Lung (tissue), 11 donors: ENCODE measurements at regions not wholly inside any gene's neighbourhood (a gene's known extent, or its start where the extent isn't known, plus 50 kb on each side); places are given as distances from the start of the nearest gene placed in this dataset.

Source experiments
- ATAC-seq: fragments of 200-7000 bp; cut with Tn5 transposase; one replicate; pipeline ENCODE4 v1.9.1; 2020; ENCODE audit warnings: moderate number of reproducible peaks; ENCODE audit not compliant: insufficient read depth, low FRiP score
- DNase-seq, 3 donors: peaks; one replicate each; pipeline ENCODE4 v3.0.0-alpha.2; 2013 to 2017
- H3K27ac ChIP-seq, 2 donors: one replicate each; pipeline ENCODE4 v1.5.1; 2013; ENCODE audit warnings: mild to moderate bottlenecking in 2 of 2, moderate library complexity in 2 of 2, control low read depth in 1 of 2, inconsistent platforms in 1 of 2, low read depth in 1 of 2, low read length in 1 of 2
- H3K27me3 ChIP-seq, 3 donors: one replicate each; pipeline ENCODE4 v1.5.1; 2013; ENCODE audit warnings: low read length in 2 of 3; ENCODE audit not compliant: control insufficient read depth in 3 of 3, insufficient read depth in 3 of 3
- H3K36me3 ChIP-seq, 4 donors: one replicate each; pipeline ENCODE4 v1.5.1; 2013; ENCODE audit warnings: low read length in 4 of 4, mild to moderate bottlenecking in 1 of 4, moderate library complexity in 1 of 4; ENCODE audit not compliant: control insufficient read depth in 4 of 4, insufficient read depth in 4 of 4
- H3K4me1 ChIP-seq, 5 donors: one replicate each; pipeline ENCODE4 v1.5.1; 2013; ENCODE audit warnings: low read length in 5 of 5, mild to moderate bottlenecking in 2 of 5, moderate library complexity in 1 of 5; ENCODE audit not compliant: control insufficient read depth in 5 of 5, insufficient read depth in 5 of 5
- H3K4me3 ChIP-seq: one replicate; pipeline ENCODE4 v1.5.1; 2013; ENCODE audit warnings: mild to moderate bottlenecking, control low read depth, moderate library complexity
- H3K9ac ChIP-seq, 2 donors: one replicate each; pipeline ENCODE4 v1.5.1; 2013; ENCODE audit warnings: low read length in 2 of 2, control low read depth in 1 of 2; ENCODE audit not compliant: insufficient read depth in 1 of 2
- H3K9me3 ChIP-seq, 4 donors: one replicate each; pipeline ENCODE4 v1.5.1; 2013; ENCODE audit warnings: low read length in 3 of 4, mild to moderate bottlenecking in 1 of 4, moderate library complexity in 1 of 4; ENCODE audit not compliant: control insufficient read depth in 4 of 4, insufficient read depth in 3 of 4
- WGBS, 2 donors: extraction: QIAGEN DNeasy Blood & Tissue Kit; methylation state at CpG; one replicate each; pipeline ENCODE4 v1.1.7; 2013; 5-methylcytosine and 5-hydroxymethylcytosine counted together
- TF ChIP-seq, protein P1 (sequence below): IDR thresholded peaks from 2 replicates; pipeline ENCODE4 v1.5.1; 2012; ENCODE audit warnings: mild to moderate bottlenecking; ENCODE audit errors: control extremely low read depth, extremely low read depth
- donor health status: control.
- donor health status: control.
- donor health status: Bipolar disorder and iron deficiency.
- donor health status: healthy.
- donor health status: DM: yes; HTN: yes; CAD: no.

DNA sequence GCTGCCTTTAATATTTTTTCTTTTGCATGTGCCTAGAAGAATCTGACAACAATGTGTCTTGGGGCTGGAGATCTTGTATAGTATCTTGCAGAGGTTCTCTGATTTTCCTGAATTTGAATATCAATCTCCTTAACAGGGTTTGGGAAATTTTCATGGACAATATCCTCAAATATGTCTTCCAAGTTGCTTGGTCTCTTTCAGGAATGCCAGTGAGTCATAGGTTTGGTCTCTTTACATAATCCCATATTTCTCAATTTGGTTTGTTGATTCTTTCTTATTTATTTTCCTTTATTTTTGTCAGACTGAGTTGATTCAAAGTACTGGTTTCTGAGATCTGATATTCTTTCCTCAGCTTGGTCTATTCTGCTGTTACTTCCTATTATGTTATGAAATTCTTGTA lies 208.7 kb upstream of the GLI3 start:
- no peaks in the 10 kb centered on the region for H3K27me3 ChIP-seq
- no peak overlapping the region for H3K4me3 ChIP-seq
- ATAC-seq (no peak), DNase-seq (no peak)
- H3K27ac ChIP-seq = no peak overlapping the region
- H3K4me1 ChIP-seq = no peaks in the 10 kb centered on the region
- H3K36me3 ChIP-seq = no peaks in the 10 kb centered on the region
- peaks cover 2 to 7% (median 5%) of the 10 kb centered on the region in 4 donors for H3K9me3 ChIP-seq
- TF ChIP-seq, protein P1, sequence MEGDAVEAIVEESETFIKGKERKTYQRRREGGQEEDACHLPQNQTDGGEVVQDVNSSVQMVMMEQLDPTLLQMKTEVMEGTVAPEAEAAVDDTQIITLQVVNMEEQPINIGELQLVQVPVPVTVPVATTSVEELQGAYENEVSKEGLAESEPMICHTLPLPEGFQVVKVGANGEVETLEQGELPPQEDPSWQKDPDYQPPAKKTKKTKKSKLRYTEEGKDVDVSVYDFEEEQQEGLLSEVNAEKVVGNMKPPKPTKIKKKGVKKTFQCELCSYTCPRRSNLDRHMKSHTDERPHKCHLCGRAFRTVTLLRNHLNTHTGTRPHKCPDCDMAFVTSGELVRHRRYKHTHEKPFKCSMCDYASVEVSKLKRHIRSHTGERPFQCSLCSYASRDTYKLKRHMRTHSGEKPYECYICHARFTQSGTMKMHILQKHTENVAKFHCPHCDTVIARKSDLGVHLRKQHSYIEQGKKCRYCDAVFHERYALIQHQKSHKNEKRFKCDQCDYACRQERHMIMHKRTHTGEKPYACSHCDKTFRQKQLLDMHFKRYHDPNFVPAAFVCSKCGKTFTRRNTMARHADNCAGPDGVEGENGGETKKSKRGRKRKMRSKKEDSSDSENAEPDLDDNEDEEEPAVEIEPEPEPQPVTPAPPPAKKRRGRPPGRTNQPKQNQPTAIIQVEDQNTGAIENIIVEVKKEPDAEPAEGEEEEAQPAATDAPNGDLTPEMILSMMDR = no peak
- no peak overlapping the region for H3K9ac ChIP-seq

GRCh38 chr7:42440951-42441350 lies 203.9 kb upstream of the GLI3 start:
- Histone ChIP-seq H3K4me1 (no peaks in the 10 kb centered on the region), H3K9me3 (peaks cover 2 to 12% (median 6%) of the 10 kb centered on the region in 4 donors), H3K4me3 (no peak overlapping the region), H3K27ac (no peak overlapping the region), H3K9ac (no peak overlapping the region), H3K36me3 (no peaks in the 10 kb centered on the region), H3K27me3 (no peaks in the 10 kb centered on the region)
- TF ChIP-seq, protein P1 = no peak
- DNase-seq (no peak), ATAC-seq (no peak)
- WGBS, 2 donors = 96 to 99% methylated on average over 5 of the region's 5 CpGs

GRCh38 chr7:42432644-42433043 lies 195.6 kb upstream of the GLI3 start:
- TF ChIP-seq, protein P1 = no peak
- Histone ChIP-seq H3K9ac (no peak overlapping the region), H3K9me3 (peaks cover 0 to 4% (median 0%) of the 10 kb centered on the region in 4 donors), H3K27me3 (no peaks in the 10 kb centered on the region), H3K4me3 (no peak overlapping the region), H3K36me3 (no peaks in the 10 kb centered on the region), H3K4me1 (peaks cover 0 to 6% (median 0%) of the 10 kb centered on the region in 5 donors), H3K27ac (no peak overlapping the region)
- no peak for ATAC-seq
- DNase-seq = no peak
- WGBS, 2 donors = 14 to 29% methylated on average over 1 of the region's 1 CpG

- 86 to 94% methylated on average over 2 of the region's 2 CpGs for WGBS, 2 donors
- no peak for ATAC-seq
Measured at GRCh38 chr7:42431873-42432272, 194.9 kb upstream of the GLI3 start.

More at GRCh38 chr7:42431873-42432272, 194.9 kb upstream of the GLI3 start:
- Histone ChIP-seq H3K9me3 (no peaks in the 10 kb centered on the region), H3K36me3 (no peaks in the 10 kb centered on the region), H3K27ac (no peak overlapping the region), H3K4me3 (no peak overlapping the region), H3K27me3 (no peaks in the 10 kb centered on the region), H3K4me1 (peaks cover 0 to 6% (median 0%) of the 10 kb centered on the region in 5 donors), H3K9ac (no peak overlapping the region)
- TF ChIP-seq, protein P1 = no peak
- no peak for DNase-seq
